Fibroblast of villous mesenchyme (primary cell): ENCODE measurements at regions not wholly inside any gene's neighbourhood (a gene's known extent, or its start where the extent isn't known, plus 50 kb on each side); places are given as distances from the start of the nearest gene placed in this dataset.

Experiments used
- DNase-seq: peaks from one replicate; pipeline ENCODE4 v3.0.0-alpha.2; 2010; ENCODE audit warnings: low read depth
- H3K4me3 ChIP-seq: 2 replicates; pipeline ENCODE4 v1.5.1; 2011; ENCODE audit warnings: low read depth, mild to moderate bottlenecking, low read length
- CTCF ChIP-seq: IDR thresholded peaks from 2 replicates; pipeline ENCODE4 v1.5.1; 2012; ENCODE audit warnings: low read depth, mild to moderate bottlenecking, low read length; ENCODE audit not compliant: insufficient read depth

GRCh38 chr14:82124511-82124910 is 590.9 kb upstream of the SEL1L start:
- H3K4me3 ChIP-seq, result no peak overlapping the region
- DNase-seq, result no peak
- TF ChIP-seq CTCF, result no peak

- H3K4me3 ChIP-seq, result no peak overlapping the region
- no peak for TF ChIP-seq CTCF
- DNase-seq, result no peak
Measured at GRCh38 chr14:82126006-82126405, 592.4 kb upstream of the SEL1L start.

GRCh38 chr14:82134411-82134810 is 600.8 kb upstream of the SEL1L start:
- TF ChIP-seq CTCF, result no peak
- DNase-seq, result no peak
- H3K4me3 ChIP-seq, result no peak overlapping the region

- no peak overlapping the region for H3K4me3 ChIP-seq
- DNase-seq, result no peak
- no peak for TF ChIP-seq CTCF
Measured at GRCh38 chr14:82138431-82138830, 604.8 kb upstream of the SEL1L start.

- TF ChIP-seq CTCF, result no peak
- H3K4me3 ChIP-seq, result no peak overlapping the region
- DNase-seq, result no peak
Measured at GRCh38 chr14:82146846-82147245, 613.2 kb upstream of the SEL1L start.

GRCh38 chr14:82153689-82154088 is 620.0 kb upstream of the SEL1L start:
- no peak for TF ChIP-seq CTCF
- DNase-seq, result no peak

GRCh38 chr14:82159624-82160023 is 626.0 kb upstream of the SEL1L start:
- no peak for TF ChIP-seq CTCF
- DNase-seq, result no peak

More at GRCh38 chr14:82153689-82154088, 620.0 kb upstream of the SEL1L start:
- H3K4me3 ChIP-seq, result no peak overlapping the region

More at GRCh38 chr14:82159624-82160023, 626.0 kb upstream of the SEL1L start:
- H3K4me3 ChIP-seq, result no peak overlapping the region
